GM18517 (cell line): ENCODE measurements at regions not wholly inside any gene's neighbourhood (a gene's known extent, or its start where the extent isn't known, plus 50 kb on each side); places are given as distances from the start of the nearest gene placed in this dataset.

ENCODE experiments used
- ATAC-seq: cut with Tn5 transposase; IDR thresholded peaks from one replicate; pipeline ENCODE4 v1.9.1; 2021; ENCODE audit warnings: mild to moderate bottlenecking, moderate library complexity; ENCODE audit not compliant: unreplicated experiment

DNA sequence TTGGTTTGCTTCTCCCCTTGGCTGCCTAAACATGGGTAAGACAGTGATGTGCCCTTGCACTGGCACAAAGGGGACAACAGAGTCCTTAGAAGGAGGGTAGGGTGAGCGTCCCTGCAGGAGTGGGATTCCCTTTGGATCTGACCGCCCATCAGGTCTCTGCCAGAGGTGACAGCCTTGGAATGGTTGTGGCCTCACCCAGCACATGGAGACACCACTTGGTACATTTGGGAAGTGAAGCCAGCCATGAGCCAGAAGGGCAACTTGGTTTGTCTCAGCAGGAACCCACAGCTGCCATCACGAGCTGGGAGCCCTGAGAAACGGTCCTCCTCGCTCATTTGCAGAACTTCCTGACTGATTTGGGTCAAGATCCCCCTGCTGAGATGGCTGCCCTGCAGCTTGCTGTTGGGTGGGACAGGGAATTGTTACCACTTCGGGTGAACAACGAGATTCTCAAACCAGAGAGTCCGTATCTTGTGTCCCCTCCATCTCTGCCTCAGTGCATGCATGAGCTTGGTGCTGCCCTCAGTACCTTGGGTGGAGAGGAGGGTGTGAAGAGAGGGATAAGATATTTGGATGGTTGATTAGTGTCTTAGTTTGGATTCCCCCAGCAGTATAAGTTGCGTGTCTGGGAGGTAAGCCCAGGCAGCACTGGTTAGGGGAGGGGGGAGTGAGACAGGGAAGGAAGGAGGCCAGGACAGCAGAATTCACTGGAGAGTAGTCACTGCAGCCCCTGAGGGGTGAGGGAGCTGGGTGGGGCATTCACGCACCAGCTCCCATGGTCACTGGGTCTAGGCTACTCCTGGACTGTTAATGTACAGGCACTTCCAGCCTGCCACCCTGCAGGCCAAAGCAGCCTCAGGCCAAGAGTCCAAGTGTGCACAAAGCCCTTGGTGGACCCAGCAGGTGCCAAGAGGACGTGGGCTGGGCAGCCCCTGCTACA lies 168.8 kb upstream of the TOPAZ1 start:
- ATAC-seq: no peak

DNA sequence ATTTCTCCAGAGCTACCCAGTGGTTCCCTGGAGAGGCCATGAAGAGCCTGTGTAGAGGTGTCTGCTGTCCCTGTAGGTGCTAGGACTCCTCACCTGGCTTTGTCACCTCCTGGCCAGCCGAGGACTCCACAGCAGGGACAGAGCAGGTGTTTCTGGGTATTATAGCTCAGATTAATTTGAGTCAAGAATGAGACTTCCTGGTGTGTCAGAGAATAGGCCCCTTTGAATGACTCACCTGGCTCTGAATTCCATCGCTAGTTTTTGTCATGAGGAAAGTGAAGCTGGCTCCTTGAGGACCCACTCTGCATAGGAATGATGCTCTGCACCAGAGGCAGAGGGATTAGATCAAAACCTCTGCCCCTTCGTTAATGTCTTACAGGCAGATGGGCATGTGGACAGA lies 167.5 kb upstream of the TOPAZ1 start:
- no peak for ATAC-seq

GRCh38 chr3:44076221-44076829 lies 165.4 kb upstream of the TOPAZ1 start:
- no peak for ATAC-seq

DNA sequence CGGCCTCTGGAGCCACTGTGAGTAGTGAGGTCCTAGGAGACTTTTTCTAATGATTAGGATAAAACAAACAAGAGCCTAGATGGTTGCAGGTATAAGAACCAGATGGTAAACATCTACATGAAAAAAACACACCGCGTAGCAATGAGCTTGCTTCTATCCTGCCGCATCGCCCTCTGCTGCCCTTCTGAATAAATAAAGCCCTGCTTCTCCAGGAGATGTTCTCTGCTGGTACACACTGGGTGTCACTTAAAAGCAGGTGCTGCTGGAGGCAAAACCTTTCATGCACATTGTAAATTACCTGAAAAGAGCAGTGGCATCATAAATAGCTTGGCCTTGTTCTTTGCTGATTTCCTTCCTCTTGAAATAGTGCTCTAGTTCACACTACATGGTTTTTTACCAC lies 164.4 kb upstream of the TOPAZ1 start:
- ATAC-seq: no peak

GRCh38 chr3:44078863-44079262 lies 162.8 kb upstream of the TOPAZ1 start:
- no peak for ATAC-seq

DNA sequence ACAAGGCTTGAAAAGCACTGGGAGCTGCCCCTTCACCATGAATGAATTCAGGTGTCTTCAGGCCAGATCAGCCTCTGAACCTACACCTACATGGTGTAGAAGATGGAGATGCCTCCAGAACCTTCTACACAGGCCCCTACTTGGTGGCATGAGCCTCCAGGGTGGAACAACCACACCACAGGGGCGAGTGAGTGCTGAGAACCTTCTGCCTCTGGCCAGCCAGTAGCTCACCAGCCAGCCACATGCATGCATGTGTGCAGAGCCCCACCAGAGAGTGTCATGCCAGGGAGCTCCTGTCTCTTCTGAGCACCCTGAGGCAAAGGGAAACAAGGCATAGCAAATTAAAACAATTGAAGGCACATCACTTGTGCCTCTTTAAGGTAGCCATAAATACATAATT lies 161.8 kb upstream of the TOPAZ1 start:
- no peak for ATAC-seq

GRCh38 chr3:44080474-44081072 lies 161.1 kb upstream of the TOPAZ1 start:
- no peak for ATAC-seq

DNA sequence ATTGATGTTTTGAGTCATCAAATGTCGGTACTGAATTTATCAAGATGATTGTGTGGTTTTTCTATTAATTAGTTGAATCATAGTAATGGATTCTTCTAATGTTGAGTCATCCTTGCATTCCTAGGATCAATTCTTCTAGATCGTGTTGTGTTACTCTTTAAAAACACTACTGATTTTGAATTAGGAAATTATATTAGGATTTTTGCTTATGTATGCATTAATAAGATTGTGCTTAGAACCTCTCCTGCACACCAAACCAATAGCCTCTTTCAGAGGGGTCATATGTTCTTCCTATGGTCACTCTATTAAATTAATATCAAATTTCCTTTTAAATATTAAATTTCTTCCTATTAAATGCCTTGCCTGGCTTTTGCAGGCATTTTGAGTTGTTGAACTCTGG lies 151.7 kb upstream of the TOPAZ1 start:
- ATAC-seq: no peak

- ATAC-seq: no peak
Measured at GRCh38 chr3:44092497-44092896, 149.2 kb upstream of the TOPAZ1 start.

DNA sequence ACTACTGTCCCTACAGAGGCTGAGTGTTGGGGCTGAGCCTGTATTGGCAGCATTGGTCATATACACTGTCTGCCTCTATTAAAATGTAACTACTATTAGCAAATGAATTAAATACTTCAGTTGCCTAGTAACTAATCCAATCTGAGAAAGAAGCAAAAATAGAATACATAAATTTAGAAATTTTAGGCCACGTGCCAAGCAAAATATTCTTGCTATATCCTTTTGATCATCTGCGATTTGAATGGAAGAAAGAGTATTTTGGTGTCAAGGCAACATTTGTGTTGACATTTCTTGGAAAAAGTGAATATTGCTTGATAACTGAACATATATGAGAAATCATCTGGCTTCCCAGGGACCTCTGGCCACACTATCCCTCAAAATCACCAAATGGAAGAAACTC lies 148.2 kb upstream of the TOPAZ1 start:
- ATAC-seq: no peak

GRCh38 chr3:44098656-44099415 lies 142.8 kb upstream of the TOPAZ1 start:
- ATAC-seq: no peak

DNA sequence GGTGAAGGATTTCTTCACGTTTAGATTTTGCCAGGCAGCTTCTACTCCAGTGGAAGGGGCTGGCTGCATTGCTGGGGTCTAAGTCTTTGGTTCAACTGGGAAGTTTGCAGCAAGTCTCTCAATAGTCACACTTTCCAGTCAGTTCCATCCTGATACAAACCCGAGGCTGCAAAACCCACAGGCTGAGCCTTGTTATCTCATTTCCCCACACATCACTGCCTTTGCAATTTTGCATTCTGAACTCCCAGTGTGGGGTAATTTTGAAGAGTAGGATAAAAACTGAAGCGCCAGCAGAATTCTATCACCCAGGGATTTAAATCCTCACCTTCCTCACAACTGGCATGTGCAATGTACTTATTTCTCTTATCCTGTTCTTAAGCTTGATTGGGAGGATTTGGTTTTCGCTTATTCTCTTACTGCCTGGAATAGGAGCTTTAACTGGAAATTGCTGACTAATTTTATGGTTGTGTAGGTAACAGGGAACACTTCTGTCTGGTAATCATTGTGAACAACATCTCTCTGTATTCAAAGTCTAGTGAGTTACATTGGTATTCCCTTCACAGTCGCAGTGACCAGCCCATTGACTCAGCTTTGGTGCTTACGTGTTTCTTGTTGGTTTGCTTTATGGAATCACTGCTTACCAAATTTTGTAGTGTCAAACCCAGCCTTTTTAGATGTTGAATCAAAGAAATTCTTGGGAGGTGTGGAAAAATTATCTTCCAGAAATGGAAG lies 142.0 kb upstream of the TOPAZ1 start:
- no peak for ATAC-seq

- no peak for ATAC-seq
Measured at GRCh38 chr3:44100298-44100695, 141.4 kb upstream of the TOPAZ1 start.

DNA sequence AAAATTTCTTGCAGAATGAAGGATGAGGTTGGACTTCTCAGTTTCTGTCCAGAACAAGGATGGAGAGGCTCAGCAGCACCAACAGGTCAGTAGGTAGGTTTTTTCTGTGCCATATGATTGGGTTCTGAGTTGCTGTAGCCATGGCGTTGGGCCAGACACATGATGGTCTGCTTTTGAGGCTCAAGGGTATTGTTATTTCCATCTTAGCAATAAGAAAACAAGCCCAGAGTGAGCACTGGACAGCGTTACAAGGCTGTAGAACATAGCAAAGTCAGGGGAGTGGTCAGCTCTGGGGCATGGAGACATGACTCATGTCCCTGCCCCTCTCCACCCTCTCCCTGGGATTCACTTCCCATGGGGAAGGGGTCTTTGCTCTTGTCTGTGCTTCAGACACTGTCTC lies 137.6 kb upstream of the TOPAZ1 start:
- ATAC-seq: no peak

DNA sequence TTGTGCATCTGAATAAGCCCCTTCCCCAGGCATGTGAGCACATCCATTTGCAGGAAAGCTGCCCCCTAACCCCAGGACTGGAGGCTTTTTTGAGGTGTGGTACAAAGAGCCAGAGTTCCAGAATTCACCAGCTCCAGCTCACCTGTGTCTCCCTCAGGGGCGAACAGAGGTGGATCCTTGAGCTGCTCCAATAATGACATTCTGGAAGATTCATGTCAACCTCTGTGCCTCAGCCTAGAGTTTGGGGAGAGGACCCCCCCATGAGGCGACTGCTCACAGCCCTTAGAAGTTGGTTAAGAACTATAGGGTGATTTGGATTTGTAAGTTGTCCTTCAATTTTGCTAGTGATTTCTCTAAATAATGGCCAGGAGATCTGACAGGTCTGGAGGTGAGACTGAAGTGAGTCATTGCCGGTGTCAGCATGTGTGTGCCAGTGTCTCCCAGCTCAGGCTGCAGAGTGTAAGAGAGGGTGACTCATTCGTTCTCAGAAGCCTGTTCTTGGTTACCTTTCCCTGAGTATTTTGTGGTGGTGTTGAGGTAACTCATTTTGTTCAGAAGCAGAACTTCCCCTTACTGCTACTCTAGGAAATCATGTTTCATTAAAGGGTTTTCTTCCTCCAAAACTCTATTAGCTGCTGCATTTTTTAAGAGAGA lies 136.9 kb upstream of the TOPAZ1 start:
- ATAC-seq: peak; percentile 72

- ATAC-seq: no peak
Measured at GRCh38 chr3:44105571-44105970, 136.1 kb upstream of the TOPAZ1 start.

DNA sequence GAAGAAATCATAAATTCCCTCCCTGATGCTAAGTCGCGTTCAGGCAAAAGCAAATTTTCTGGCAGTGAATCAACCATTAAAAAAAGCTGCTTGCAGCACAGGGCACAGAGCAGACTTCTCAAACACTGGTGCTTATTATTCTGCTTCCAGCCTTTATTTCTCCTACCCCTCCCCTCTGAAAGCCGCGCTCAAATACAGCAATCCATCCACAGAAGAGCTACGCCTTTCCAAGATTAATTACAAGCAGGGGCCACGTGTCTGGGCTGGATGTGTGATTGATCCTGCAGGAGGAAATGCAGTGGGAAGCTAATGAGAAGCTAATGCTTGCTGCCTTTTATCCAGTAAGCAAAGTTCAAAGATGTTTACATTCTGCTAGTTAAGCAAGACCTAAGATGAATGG lies 134.9 kb upstream of the TOPAZ1 start:
- no peak for ATAC-seq

DNA sequence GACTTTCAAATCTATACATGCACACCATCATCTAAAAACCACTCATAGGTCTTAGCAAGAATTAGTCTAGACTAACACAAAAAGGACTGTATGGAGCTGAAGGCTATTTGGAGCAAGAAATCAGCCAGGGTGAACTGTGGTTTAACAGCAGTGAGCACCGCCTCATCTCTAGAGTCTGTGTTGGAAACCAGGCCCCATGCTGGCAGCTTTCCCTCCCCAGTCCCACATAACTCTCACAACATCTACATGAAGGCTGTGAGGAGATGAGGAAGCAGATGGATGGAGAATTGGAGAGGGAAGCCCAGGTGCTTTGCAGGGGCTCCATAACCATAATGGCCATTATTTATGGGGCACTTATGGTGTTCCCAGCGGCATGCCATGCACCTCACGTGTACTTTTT lies 133.2 kb upstream of the TOPAZ1 start:
- ATAC-seq: no peak

- no peak for ATAC-seq
Measured at GRCh38 chr3:44109771-44110361, 131.8 kb upstream of the TOPAZ1 start.

GRCh38 chr3:44110648-44111047 lies 131.0 kb upstream of the TOPAZ1 start:
- no peak for ATAC-seq
